GM21619 (cell line): ENCODE measurements at regions not wholly inside any gene's neighbourhood (a gene's known extent, or its start where the extent isn't known, plus 50 kb on each side); places are given as distances from the start of the nearest gene placed in this dataset.

ENCODE experiments used
- ATAC-seq: cut with Tn5 transposase; IDR thresholded peaks from one replicate; pipeline ENCODE4 v1.9.1; 2021; ENCODE audit not compliant: unreplicated experiment

DNA sequence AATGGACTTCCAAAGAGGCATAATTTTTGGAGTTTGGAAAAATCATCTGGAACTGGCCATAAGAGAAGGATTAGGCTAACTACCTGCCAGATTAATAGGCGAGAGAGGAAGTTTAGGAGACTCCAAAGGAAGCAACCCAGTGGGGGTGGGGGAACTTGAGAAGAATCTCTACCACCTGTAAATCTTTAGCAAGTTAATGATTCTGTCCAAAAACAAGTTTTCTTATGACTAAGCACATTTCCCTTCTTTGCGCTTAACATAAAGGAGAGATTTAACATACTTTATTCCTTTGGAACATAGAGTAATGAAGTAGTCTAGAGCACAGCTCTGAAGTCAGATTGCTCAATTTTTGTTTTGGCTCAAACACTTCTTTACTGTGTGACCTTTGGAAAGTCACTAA, 58.2 kb upstream of the PAPPA start:
- no peak for ATAC-seq

DNA sequence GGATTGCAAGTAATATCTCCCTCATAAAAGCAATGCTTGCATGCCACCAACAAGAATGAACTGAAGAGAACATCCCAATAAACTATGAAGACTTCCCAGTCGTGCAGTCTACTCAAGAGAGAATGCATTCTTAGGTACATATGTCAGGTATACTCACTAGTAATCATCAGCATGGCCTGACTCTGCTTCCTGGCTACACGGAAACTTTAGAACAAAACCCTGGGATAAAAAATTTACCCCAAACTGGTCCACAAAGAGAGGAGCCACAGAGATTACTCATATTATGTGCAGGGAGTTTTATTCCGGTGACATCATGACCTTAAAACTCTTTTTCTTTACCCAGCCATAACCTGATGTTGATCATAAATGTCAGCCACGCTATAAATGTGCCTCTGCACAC, 57.5 kb upstream of the PAPPA start:
- no peak for ATAC-seq

- ATAC-seq: no peak
These were observed 56.7 kb upstream of the PAPPA start for GRCh38 chr9:116096853-116097252.

DNA sequence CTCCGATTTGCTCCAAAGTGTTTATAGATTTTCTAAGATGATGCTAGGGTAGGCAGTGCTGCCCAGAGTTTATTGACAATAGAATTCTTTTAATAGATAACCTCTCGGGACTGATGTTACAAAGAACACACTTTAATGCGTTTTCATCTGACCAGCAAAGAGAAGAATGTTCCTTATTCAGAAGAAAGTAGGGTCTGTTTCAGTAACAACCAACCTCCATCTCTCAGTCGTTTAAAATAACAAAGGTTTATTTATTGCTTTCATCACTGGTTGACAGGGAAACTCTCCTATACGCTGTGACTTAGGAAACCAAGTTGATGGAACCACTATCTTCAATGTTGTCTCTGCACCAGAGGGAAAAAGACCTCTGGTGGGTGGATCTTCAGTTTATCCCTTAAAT, 55.1 kb upstream of the PAPPA start:
- ATAC-seq: no peak

DNA sequence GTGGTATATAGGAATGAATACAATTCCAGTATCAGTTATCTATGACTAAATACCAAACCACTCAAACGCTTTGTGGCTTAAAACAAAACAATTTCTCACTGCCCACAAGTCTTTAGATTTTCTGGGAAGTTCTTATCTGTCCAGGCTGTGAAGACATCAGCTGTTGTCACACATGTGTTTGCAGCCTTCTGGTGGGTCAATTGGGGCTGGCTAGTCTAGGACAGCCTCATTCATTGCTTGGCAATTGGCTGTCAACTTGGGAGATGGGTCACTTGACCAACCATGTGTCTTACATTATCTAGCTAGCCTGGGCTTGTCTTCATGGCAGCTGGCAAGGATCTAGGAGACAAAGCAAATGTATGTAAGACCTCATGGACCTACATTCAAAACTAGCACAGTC, 53.8 kb upstream of the PAPPA start:
- no peak for ATAC-seq

- no peak for ATAC-seq
These were observed 52.9 kb upstream of the PAPPA start for GRCh38 chr9:116100711-116101121.

DNA sequence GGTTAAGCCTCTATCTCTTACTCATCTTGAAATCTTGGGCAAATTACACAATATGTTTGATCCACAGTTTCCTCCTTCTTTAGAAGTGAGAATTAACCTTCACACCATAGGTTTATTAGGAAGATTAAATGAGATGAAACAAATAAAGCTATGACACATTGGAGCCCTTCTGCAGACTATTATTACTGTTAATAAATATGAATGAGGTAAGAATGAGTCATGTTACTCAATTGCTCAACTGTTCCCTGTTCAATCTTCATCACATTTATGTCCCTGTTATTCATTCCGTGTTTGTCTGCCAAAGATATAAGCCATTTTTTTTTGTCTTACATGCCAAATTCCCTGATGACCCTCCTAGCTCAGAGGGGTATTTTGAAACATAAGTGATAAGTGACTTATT, 52.1 kb upstream of the PAPPA start:
- no peak for ATAC-seq

DNA sequence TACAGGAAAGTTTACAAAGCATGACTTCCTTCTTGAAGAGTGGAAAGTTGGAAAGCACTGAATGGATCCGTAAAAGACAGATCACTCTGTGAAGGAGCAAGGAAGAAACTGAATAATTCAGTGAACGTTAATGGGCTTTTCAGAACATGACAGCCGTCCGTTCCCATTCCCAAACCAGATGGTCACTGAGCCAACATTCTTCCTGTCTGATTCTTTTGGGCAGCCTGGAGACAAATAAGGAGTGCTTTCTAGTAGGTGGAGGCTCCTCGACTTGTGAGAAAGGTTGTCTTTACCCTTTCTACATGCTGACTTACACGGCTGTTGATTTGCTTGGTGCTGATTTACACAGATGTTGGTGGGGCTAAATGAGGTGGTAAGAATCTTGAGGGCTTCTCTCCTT, 51.0 kb upstream of the PAPPA start:
- no peak for ATAC-seq
